Chondrocyte (in vitro differentiated cells): ENCODE measurements at regions not wholly inside any gene's neighbourhood (a gene's known extent, or its start where the extent isn't known, plus 50 kb on each side); places are given as distances from the start of the nearest gene placed in this dataset.

ENCODE experiments used
- DNase-seq: peaks from one replicate; pipeline ENCODE4 v3.0.0; 2021; ENCODE audit warnings: mixed read lengths, low spot score
- H3K27ac Mint-ChIP-seq: one replicate; pipeline ENCODE4 v1.8.0; 2021; ENCODE audit warnings: mild to moderate bottlenecking, moderate library complexity, mixed read lengths; ENCODE audit not compliant: unreplicated experiment
- H3K27me3 Mint-ChIP-seq: 2 replicates; pipeline ENCODE4 v1.8.0; 2021; ENCODE audit warnings: low read depth, mixed read lengths
- H3K36me3 Mint-ChIP-seq: 2 replicates; pipeline ENCODE4 v1.8.0; 2021; ENCODE audit warnings: low read depth, mixed read lengths
- H3K4me1 Mint-ChIP-seq: 2 replicates; pipeline ENCODE4 v1.8.0; 2021; ENCODE audit warnings: low read depth, mild to moderate bottlenecking, mixed read lengths
- H3K4me3 Mint-ChIP-seq: one replicate; pipeline ENCODE4 v1.8.0; 2021; ENCODE audit warnings: mild to moderate bottlenecking, moderate library complexity, mixed read lengths; ENCODE audit not compliant: unreplicated experiment
- H3K9me3 Mint-ChIP-seq: 2 replicates; pipeline ENCODE4 v1.8.0; 2021; ENCODE audit warnings: low read depth, mixed read lengths
- TF ChIP-seq, protein P1 (sequence below): fragments of 200-600 bp; sonication (generic); IDR thresholded peaks from 2 replicates; pipeline ENCODE4 v1.5.0; 2021; ENCODE audit warnings: antibody characterized with exemption, mild to moderate bottlenecking, moderate library complexity

DNA sequence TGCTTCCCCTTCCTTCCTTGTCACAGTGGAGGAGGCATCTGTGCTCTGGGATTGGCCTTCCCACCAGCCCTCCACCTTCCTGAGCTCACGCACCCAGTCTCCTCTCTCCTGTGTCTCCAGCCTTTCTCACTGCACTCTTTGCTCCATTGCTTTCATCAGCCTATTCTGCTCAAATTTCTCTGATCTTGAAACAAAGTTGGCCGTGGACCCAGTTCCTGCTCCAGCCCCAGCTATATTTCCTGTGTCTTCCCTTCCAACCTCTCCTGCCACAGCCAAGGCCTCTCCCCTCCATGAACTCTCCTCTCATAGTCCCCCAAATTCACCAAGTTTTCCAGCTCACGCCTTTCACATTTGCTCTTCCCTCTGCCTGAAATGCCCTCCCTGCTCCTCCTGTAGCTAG, 226.6 kb upstream of the AGAP1 start:
- Mint-ChIP-seq H3K9me3 (no peaks in the 10 kb centered on the region), H3K27me3 (peaks cover 2% of the 10 kb centered on the region), H3K4me3 (no peak overlapping the region), H3K4me1 (peaks cover 45% of the 10 kb centered on the region), H3K36me3 (peaks cover 3% of the 10 kb centered on the region), H3K27ac (peak overlapping the region; percentile 46)
- DNase-seq: no peak
- TF ChIP-seq, protein P1, sequence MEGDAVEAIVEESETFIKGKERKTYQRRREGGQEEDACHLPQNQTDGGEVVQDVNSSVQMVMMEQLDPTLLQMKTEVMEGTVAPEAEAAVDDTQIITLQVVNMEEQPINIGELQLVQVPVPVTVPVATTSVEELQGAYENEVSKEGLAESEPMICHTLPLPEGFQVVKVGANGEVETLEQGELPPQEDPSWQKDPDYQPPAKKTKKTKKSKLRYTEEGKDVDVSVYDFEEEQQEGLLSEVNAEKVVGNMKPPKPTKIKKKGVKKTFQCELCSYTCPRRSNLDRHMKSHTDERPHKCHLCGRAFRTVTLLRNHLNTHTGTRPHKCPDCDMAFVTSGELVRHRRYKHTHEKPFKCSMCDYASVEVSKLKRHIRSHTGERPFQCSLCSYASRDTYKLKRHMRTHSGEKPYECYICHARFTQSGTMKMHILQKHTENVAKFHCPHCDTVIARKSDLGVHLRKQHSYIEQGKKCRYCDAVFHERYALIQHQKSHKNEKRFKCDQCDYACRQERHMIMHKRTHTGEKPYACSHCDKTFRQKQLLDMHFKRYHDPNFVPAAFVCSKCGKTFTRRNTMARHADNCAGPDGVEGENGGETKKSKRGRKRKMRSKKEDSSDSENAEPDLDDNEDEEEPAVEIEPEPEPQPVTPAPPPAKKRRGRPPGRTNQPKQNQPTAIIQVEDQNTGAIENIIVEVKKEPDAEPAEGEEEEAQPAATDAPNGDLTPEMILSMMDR: no peak

DNA sequence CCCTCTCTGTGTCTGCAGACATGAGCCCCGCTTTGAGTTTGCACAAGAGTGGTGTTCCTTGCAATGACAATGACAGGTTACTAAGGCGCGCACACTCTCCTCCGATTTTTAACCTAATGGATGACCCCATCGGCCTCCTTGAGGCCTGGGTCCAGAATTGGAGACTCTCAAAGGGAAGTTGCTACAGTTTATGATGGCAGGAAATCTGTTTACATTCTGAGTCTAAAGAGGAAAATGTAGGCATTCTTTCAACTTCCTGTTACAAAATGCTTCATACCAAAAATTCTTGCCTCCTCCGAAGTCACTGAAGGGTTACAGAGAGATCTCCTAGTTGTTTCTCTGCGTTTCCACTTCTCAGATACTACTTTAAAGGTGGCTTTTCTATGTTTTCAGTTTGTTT, 225.3 kb upstream of the AGAP1 start:
- Mint-ChIP-seq H3K4me3 (no peak overlapping the region), H3K27ac (peak overlapping the region; percentile 49), H3K36me3 (peaks cover 3% of the 10 kb centered on the region), H3K4me1 (peaks cover 42% of the 10 kb centered on the region), H3K9me3 (no peaks in the 10 kb centered on the region), H3K27me3 (peaks cover 2% of the 10 kb centered on the region)
- DNase-seq: no peak
- TF ChIP-seq, protein P1: no peak

DNA sequence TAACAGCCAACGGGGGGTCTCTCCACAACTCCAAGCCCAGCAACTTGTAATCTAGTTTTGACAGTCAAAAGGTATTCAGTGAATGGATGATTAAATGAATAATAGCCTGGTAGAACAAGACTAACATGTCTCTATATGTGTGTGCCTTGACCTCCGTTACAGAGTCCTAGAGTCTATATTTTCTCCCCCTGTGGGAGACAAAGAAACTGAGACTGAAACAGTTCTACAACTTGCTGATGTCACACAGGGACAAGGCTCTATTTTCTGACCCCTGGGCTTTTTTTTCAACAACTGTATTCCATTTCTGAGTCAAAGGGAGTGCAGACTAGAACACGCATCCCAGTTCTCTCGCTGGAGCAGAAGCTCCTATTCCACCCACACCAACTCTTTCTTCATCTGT, 223.6 kb upstream of the AGAP1 start:
- Mint-ChIP-seq H3K27ac (no peak overlapping the region), H3K27me3 (peaks cover 2% of the 10 kb centered on the region), H3K36me3 (peaks cover 10% of the 10 kb centered on the region), H3K9me3 (peaks cover 9% of the 10 kb centered on the region), H3K4me1 (peaks cover 35% of the 10 kb centered on the region), H3K4me3 (no peak overlapping the region)
- TF ChIP-seq, protein P1: no peak
- DNase-seq: no peak

DNA sequence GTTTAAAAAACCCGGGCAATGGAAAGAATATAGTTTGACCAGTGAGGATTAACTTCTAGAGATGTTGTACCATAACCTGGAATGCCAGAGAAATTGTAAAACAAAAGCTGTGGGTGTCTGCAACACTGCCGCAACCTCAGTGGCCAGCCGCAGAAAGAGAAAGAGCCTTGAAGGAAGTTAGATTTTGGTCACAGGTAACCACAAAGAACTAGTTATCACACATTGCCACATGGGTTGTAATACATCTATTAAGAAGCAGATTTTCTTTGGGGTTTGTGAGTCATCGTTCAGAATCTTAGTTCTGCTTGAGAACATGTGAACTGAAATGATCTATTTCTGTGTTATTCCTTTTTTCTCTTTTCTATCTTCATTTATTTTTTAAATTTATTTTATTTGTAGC, 222.9 kb upstream of the AGAP1 start:
- H3K9me3 Mint-ChIP-seq: peaks cover 12% of the 10 kb centered on the region
- peak overlapping the region; percentile 12 for H3K27ac Mint-ChIP-seq
- H3K4me3 Mint-ChIP-seq: no peak overlapping the region
- H3K27me3 Mint-ChIP-seq: peaks cover 2% of the 10 kb centered on the region
- peaks cover 35% of the 10 kb centered on the region for H3K4me1 Mint-ChIP-seq
- TF ChIP-seq, protein P1: no peak
- peaks cover 10% of the 10 kb centered on the region for H3K36me3 Mint-ChIP-seq
- DNase-seq: no peak

DNA sequence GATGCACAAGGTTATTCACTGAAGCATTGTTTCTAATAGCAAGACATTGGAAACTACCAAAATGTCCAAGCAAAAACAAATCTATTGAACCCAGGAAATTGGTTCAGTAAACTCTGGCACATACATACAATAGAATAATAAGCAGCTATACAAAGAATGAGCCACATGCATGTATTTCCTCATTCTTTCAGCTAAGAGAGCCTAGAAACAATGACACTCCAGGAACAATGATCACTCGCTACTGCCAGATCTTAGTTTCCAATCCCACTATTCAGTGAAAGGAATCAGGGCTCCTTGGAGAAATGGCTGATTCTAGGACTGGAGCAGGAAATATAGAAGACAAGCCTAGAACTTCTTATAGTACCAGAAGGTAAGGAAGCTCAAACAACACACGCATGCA, 221.9 kb upstream of the AGAP1 start:
- Mint-ChIP-seq H3K36me3 (peaks cover 8% of the 10 kb centered on the region), H3K27me3 (no peaks in the 10 kb centered on the region), H3K9me3 (peaks cover 14% of the 10 kb centered on the region), H3K4me3 (no peak overlapping the region), H3K27ac (no peak overlapping the region), H3K4me1 (peaks cover 35% of the 10 kb centered on the region)
- no peak for DNase-seq
- TF ChIP-seq, protein P1: no peak
